GM12873 (cell line): ENCODE measurements at regions not wholly inside any gene's neighbourhood (a gene's known extent, or its start where the extent isn't known, plus 50 kb on each side); places are given as distances from the start of the nearest gene placed in this dataset.

Experiments
- CTCF ChIP-seq: IDR thresholded peaks from 2 replicates; pipeline ENCODE4 v1.5.1; 2012; ENCODE audit warnings: low read depth, mild to moderate bottlenecking, moderate library complexity, low read length, control low read depth; ENCODE audit not compliant: insufficient read depth; ENCODE audit errors: missing control alignments

DNA sequence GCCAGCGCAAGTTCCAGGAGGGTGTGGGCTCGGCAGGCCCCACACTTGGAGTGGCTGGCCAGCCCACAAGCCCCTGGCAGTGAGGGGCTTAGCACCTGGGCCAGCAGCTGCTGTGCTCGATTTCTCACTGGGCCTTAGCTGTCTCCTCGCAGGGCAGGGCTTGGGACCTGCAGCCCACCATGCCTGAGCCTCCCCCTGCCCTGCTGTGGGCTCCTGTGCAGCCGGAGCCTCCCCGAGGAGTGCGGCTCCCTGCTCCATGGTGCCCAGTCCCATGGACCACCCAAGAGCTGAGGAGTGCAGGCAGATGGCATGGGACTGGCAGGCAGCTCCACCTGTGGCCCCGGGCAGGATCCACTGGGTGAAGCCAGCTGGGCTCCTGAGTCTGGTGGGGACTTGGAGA lies 139.2 kb upstream of the CXCL13 start:
- no peak for TF ChIP-seq CTCF

- no peak for TF ChIP-seq CTCF
These were observed 133.7 kb upstream of the CXCL13 start for GRCh38 chr4:77471821-77472495.

GRCh38 chr4:77473509-77473908 lies 132.1 kb upstream of the CXCL13 start:
- TF ChIP-seq CTCF: peak; percentile 58

DNA sequence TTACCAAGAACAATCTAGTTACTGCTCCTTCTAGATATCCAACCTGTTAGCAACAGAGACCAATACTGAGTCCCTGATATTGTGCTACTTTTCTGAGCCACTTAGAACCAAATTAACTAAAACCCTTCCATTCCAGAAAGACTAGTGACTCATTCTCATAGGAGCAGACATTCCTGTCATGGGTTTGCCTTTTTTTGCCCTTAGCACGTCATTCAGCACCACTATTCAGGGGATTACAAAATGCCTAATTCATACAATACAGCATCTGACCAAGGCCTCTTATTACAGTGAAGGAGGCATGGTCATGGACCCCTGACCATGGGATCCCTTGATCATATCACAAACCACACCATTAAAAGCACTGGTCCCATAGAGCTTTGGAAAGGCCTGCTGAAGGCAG lies 123.8 kb upstream of the CXCL13 start:
- TF ChIP-seq CTCF: no peak

- TF ChIP-seq CTCF: no peak
These were observed 116.7 kb upstream of the CXCL13 start for GRCh38 chr4:77488882-77489281.

- TF ChIP-seq CTCF: no peak
These were observed 112.4 kb upstream of the CXCL13 start for GRCh38 chr4:77493120-77493752.

DNA sequence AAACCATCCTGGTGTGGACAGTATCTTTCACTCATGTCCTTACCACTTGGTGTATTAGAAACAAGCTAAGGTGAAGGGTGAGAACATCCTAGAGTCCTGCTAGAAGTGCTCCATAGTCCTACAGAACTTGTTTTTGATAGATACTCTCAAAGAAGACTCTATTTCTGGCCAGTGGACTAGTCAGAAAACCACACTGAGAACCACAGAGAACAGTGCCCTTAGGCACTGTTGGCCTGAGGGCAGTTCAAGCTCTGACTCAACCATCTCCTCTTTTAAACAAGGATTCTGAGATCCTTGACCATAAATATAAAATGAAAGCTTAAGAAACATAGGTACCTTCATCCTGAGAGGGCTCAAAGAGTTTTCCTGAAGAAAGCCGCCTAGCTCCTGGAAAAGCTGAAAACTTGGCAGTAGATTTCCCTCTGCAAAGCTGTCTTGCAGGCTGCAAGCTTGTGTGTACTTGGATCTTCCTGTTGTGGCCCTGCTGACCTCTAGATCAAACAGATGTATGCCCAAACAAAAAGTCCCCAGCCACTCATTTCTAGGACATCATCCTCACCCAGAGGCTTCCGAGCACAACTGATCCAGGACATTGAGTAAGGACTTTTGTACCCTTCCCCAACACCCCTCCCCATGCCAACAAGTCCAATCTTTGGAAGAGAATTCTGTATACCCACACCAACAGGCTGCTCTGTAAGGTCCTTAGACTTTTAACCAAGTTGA lies 111.6 kb upstream of the CXCL13 start:
- no peak for TF ChIP-seq CTCF
